Heart left ventricle (tissue), 13 donors: ENCODE measurements at regions not wholly inside any gene's neighbourhood (a gene's known extent, or its start where the extent isn't known, plus 50 kb on each side); places are given as distances from the start of the nearest gene placed in this dataset.

Source experiments
- CTCF ChIP-seq, 12 donors: fragments of 200-600 bp; sonication (generic) in 4 of 12; IDR thresholded peaks; one replicate each; pipeline versions ENCODE4 v1.5.0 to v1.8.0; 2018 to 2022; ENCODE audit warnings: antibody characterized with exemption in 12 of 12, mild to moderate bottlenecking in 5 of 12
- POLR2A ChIP-seq, 2 donors: fragments of 450-650 bp; IDR thresholded peaks; one replicate each; pipeline ENCODE4 v1.6.1; 2017; ENCODE audit warnings: antibody characterized with exemption in 2 of 2, mild to moderate bottlenecking in 2 of 2, moderate library complexity in 2 of 2
- donor health status: ischemic (EF 13 %, LVEDD 7.1; RV severe dilation, severe dysfunction).
- donor health status: DM: no; HTN: yes; CAD: no.
- donor health status: DM: no; HTN: no; CAD: no.
- donor health status: ischemic (EF 25% LVEDD 6.9; RV normal size, moderate dysfunction).
- donor health status: ischemic (EF 25% LVEDD 5.7; RV mildly dilated, moderate dysfunction).
- donor health status: ischemic (EF 35%, LVEDD 5.7; RV mildly dilated, moderate dysfunction).
- donor health status: nonischemic (EF 11% LVEDD 7.7; RV severe dilation, severe dysfunction).
- donor health status: DM: yes; HTN: yes; CAD: no.
- donor health status: PGD.
- donor health status: ischemic (EF 29% LVEDD 5.4; RV normal size, mild dysfunction).
- donor health status: nonischemic (EF 23%, LVEDD 6.1; RV moderate dilation, normal function).

DNA sequence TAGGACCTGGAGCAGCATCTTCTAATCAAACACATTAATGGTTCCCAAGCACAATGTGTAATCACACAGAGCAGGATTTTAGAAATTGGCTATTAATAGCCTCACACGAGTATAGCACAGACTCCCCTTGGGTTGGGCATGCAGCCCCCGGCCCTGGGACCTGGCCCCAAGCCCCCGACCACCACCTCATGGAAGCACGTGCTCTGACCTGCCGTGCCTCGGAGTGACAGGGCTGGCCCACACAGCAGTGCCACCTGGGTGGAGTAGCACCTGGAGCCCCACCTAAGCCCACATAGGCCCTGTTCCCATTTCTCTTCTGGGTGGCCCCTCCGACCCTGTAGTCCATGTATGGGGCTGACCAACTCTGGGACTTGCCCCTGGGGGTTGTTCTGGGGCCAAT, 171.8 kb downstream of the TTLL2 start:
- TF ChIP-seq POLR2A (IDR thresholded peaks at IDR 0.05) (no peak), CTCF (IDR thresholded peaks at IDR 0.05) (no peak)
